GM12878 (cell line): ENCODE measurements at regions not wholly inside any gene's neighbourhood (a gene's known extent, or its start where the extent isn't known, plus 50 kb on each side); places are given as distances from the start of the nearest gene placed in this dataset.

ENCODE experiments used
- BCL11A ChIP-seq: IDR thresholded peaks from 2 replicates; pipeline ENCODE4 v1.6.1; 2011; ENCODE audit warnings: low read depth, low read length
- EP300 ChIP-seq, 2 experiments: fragments of 150-350 bp in 1 of 2; IDR thresholded peaks; 2 replicates each; pipeline ENCODE4 v1.6.1; 2011 to 2012; ENCODE audit warnings: low read depth in 2 of 2, low read length in 2 of 2, borderline replicate concordance in 1 of 2, improper control_type of control experiment in 1 of 2, inconsistent platforms in 1 of 2; ENCODE audit not compliant: control insufficient read depth in 1 of 2
- ETV6 ChIP-seq, 2 experiments: fragments of 450-650 bp in 1 of 2; IDR thresholded peaks in 1 of 2; conservative IDR thresholded peaks in 1 of 2; 2 replicates each; pipeline ENCODE4 v1.6.1; 2014; ENCODE audit warnings: antibody characterized with exemption in 1 of 2, borderline replicate concordance in 1 of 2, low read depth in 1 of 2, mild to moderate bottlenecking in 1 of 2, moderate library complexity in 1 of 2
- GABPA ChIP-seq: IDR thresholded peaks from 2 replicates; pipeline ENCODE4 v1.6.1; 2014; ENCODE audit warnings: antibody characterized with exemption, low read depth, mild to moderate bottlenecking, inconsistent platforms
- JUNB ChIP-seq: IDR thresholded peaks from 2 replicates; pipeline ENCODE4 v1.6.1; 2016; ENCODE audit warnings: antibody characterized with exemption, mild to moderate bottlenecking
- POU2F2 ChIP-seq: IDR thresholded peaks from 3 replicates; pipeline ENCODE4 v1.6.1; 2011; ENCODE audit warnings: low read depth, mild to moderate bottlenecking, low read length, borderline replicate concordance
- SMAD1 ChIP-seq: fragments of 450-650 bp; IDR thresholded peaks from 2 replicates; pipeline ENCODE4 v1.6.1; 2018; ENCODE audit warnings: mild to moderate bottlenecking, low read depth; ENCODE audit not compliant: partially characterized antibody
- SRF ChIP-seq, 2 experiments: IDR thresholded peaks; 2 replicates each; pipeline ENCODE4 v1.6.1; 2011; ENCODE audit warnings: low read depth in 2 of 2, low read length in 2 of 2, mild to moderate bottlenecking in 1 of 2, moderate library complexity in 1 of 2
- TAF1 ChIP-seq: IDR thresholded peaks from 2 replicates; pipeline ENCODE4 v1.6.1; 2011; ENCODE audit warnings: mild to moderate bottlenecking, low read depth, low read length, borderline replicate concordance
- ZNF274 ChIP-seq: IDR thresholded peaks from one replicate; pipeline ENCODE4 v1.8.0; 2011; ENCODE audit not compliant: insufficient read length, insufficient read depth
- TF ChIP-seq, protein P1 (sequence below): fragments of 450-650 bp; formaldehyde crosslinking; IDR thresholded peaks from 2 replicates; pipeline ENCODE4 v1.4.0; 2020; ENCODE audit warnings: mild to moderate bottlenecking, moderate library complexity
- TF ChIP-seq, protein P2 (sequence below): IDR thresholded peaks from 2 replicates; pipeline ENCODE4 v1.6.1; 2011; ENCODE audit warnings: borderline replicate concordance, low read depth, mild to moderate bottlenecking, moderate library complexity, mixed read lengths, low read length; ENCODE audit not compliant: insufficient read depth; ENCODE audit errors: extremely low read length
- TF ChIP-seq, protein P3 (sequence below): fragments of 450-650 bp; conservative IDR thresholded peaks from 2 replicates; pipeline ENCODE4 v1.6.1; 2017; ENCODE audit warnings: mild to moderate bottlenecking, moderate library complexity
- TF ChIP-seq, protein P4 (sequence below), 3 experiments: IDR thresholded peaks in 2 of 3; conservative IDR thresholded peaks in 1 of 3; 2 replicates each; pipeline ENCODE4 v1.5.1; 2011; ENCODE audit warnings: low read depth in 3 of 3, low read length in 3 of 3, mild to moderate bottlenecking in 3 of 3, control low read depth in 2 of 3, moderate library complexity in 2 of 3, inconsistent platforms in 1 of 3, mixed read lengths in 1 of 3; ENCODE audit not compliant: control insufficient read depth in 2 of 3, insufficient read depth in 1 of 3; ENCODE audit errors: extremely low read depth in 1 of 3

DNA sequence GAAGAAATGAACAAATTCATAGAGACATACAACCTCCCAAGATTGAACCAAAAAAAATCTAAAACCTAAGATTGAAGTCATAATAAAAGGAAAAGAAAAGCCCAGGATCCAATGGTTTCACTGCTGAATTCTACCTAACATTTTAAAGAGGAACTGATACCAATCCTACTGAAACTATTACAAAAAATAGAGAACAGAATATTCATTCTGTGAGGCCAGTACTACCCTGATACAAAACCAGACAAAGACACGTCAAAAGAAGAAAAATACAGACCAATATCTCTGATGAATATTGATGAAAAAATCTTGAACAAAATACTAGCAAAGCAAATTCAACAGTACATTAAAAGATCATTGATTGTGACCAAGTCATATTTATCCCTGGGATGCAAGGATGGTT is 128.5 kb upstream of the STEAP1 start:
- no peak for TF ChIP-seq TAF1
- TF ChIP-seq, protein P1, sequence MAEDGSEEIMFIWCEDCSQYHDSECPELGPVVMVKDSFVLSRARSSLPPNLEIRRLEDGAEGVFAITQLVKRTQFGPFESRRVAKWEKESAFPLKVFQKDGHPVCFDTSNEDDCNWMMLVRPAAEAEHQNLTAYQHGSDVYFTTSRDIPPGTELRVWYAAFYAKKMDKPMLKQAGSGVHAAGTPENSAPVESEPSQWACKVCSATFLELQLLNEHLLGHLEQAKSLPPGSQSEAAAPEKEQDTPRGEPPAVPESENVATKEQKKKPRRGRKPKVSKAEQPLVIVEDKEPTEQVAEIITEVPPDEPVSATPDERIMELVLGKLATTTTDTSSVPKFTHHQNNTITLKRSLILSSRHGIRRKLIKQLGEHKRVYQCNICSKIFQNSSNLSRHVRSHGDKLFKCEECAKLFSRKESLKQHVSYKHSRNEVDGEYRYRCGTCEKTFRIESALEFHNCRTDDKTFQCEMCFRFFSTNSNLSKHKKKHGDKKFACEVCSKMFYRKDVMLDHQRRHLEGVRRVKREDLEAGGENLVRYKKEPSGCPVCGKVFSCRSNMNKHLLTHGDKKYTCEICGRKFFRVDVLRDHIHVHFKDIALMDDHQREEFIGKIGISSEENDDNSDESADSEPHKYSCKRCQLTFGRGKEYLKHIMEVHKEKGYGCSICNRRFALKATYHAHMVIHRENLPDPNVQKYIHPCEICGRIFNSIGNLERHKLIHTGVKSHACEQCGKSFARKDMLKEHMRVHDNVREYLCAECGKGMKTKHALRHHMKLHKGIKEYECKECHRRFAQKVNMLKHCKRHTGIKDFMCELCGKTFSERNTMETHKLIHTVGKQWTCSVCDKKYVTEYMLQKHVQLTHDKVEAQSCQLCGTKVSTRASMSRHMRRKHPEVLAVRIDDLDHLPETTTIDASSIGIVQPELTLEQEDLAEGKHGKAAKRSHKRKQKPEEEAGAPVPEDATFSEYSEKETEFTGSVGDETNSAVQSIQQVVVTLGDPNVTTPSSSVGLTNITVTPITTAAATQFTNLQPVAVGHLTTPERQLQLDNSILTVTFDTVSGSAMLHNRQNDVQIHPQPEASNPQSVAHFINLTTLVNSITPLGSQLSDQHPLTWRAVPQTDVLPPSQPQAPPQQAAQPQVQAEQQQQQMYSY (CRISPR knock-in tag), result no peak
- no peak for TF ChIP-seq GABPA
- TF ChIP-seq SMAD1, result no peak
- TF ChIP-seq, protein P2, sequence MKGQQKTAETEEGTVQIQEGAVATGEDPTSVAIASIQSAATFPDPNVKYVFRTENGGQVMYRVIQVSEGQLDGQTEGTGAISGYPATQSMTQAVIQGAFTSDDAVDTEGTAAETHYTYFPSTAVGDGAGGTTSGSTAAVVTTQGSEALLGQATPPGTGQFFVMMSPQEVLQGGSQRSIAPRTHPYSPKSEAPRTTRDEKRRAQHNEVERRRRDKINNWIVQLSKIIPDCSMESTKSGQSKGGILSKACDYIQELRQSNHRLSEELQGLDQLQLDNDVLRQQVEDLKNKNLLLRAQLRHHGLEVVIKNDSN, result no peak
- no peak for TF ChIP-seq POU2F2
- TF ChIP-seq, protein P3, sequence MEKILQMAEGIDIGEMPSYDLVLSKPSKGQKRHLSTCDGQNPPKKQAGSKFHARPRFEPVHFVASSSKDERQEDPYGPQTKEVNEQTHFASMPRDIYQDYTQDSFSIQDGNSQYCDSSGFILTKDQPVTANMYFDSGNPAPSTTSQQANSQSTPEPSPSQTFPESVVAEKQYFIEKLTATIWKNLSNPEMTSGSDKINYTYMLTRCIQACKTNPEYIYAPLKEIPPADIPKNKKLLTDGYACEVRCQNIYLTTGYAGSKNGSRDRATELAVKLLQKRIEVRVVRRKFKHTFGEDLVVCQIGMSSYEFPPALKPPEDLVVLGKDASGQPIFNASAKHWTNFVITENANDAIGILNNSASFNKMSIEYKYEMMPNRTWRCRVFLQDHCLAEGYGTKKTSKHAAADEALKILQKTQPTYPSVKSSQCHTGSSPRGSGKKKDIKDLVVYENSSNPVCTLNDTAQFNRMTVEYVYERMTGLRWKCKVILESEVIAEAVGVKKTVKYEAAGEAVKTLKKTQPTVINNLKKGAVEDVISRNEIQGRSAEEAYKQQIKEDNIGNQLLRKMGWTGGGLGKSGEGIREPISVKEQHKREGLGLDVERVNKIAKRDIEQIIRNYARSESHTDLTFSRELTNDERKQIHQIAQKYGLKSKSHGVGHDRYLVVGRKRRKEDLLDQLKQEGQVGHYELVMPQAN, result no peak
- peak; percentile 58; the same call in 1 of the 2 replicates for TF ChIP-seq BCL11A
- TF ChIP-seq, protein P4, sequence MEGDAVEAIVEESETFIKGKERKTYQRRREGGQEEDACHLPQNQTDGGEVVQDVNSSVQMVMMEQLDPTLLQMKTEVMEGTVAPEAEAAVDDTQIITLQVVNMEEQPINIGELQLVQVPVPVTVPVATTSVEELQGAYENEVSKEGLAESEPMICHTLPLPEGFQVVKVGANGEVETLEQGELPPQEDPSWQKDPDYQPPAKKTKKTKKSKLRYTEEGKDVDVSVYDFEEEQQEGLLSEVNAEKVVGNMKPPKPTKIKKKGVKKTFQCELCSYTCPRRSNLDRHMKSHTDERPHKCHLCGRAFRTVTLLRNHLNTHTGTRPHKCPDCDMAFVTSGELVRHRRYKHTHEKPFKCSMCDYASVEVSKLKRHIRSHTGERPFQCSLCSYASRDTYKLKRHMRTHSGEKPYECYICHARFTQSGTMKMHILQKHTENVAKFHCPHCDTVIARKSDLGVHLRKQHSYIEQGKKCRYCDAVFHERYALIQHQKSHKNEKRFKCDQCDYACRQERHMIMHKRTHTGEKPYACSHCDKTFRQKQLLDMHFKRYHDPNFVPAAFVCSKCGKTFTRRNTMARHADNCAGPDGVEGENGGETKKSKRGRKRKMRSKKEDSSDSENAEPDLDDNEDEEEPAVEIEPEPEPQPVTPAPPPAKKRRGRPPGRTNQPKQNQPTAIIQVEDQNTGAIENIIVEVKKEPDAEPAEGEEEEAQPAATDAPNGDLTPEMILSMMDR (IDR thresholded peaks at IDR 0.05 in 2 of 3, conservative IDR thresholded peaks at IDR 0.05 in 1 of 3; ENCODE audit: control insufficient read depth in 2 of 3, extremely low read depth in 1 of 3, insufficient read depth in 1 of 3, low read depth in 3 of 3, low read length in 3 of 3), result no peak
- no peak for TF ChIP-seq SRF (IDR thresholded peaks at IDR 0.05; ENCODE audit: low read depth in 2 of 2, low read length in 2 of 2)
- peak; percentile 97 for TF ChIP-seq JUNB
- TF ChIP-seq ZNF274, result no peak
- TF ChIP-seq ETV6 (conservative IDR thresholded peaks at IDR 0.05 in 1 of 2, IDR thresholded peaks at IDR 0.05 in 1 of 2; ENCODE audit: borderline replicate concordance in 1 of 2, low read depth in 1 of 2), result no peak
- 0 out of 4 replicates have a peak, but pooled peaks of 1 of the 2 experiments have one; percentile 18 for TF ChIP-seq EP300 (IDR thresholded peaks at IDR 0.05; ENCODE audit: borderline replicate concordance in 1 of 2, control insufficient read depth in 1 of 2, low read depth in 2 of 2, low read length in 2 of 2)
